Nephron progenitor cell (in vitro differentiated cells): ENCODE measurements at regions not wholly inside any gene's neighbourhood (a gene's known extent, or its start where the extent isn't known, plus 50 kb on each side); places are given as distances from the start of the nearest gene placed in this dataset.

Experiments used
- DNase-seq: peaks from one replicate; pipeline ENCODE4 v3.0.0; 2021
- H3K27ac Mint-ChIP-seq: 2 replicates; pipeline ENCODE4 v1.8.0; 2021; ENCODE audit warnings: mild to moderate bottlenecking, moderate library complexity, mixed read lengths
- H3K27me3 Mint-ChIP-seq: 2 replicates; pipeline ENCODE4 v1.8.0; 2021; ENCODE audit warnings: mild to moderate bottlenecking, low read depth, mixed read lengths; ENCODE audit not compliant: poor library complexity
- H3K36me3 Mint-ChIP-seq: 2 replicates; pipeline ENCODE4 v1.8.0; 2021; ENCODE audit warnings: low read depth, mixed read lengths
- H3K4me1 Mint-ChIP-seq: 2 replicates; pipeline ENCODE4 v1.8.0; 2021; ENCODE audit warnings: mixed read lengths
- H3K4me3 Mint-ChIP-seq: 2 replicates; pipeline ENCODE4 v1.8.0; 2021; ENCODE audit warnings: mild to moderate bottlenecking, moderate library complexity, mixed read lengths
- H3K9me3 Mint-ChIP-seq: 2 replicates; pipeline ENCODE4 v1.8.0; 2021; ENCODE audit warnings: mild to moderate bottlenecking, moderate library complexity, mixed read lengths
- CTCF ChIP-seq: fragments of 200-600 bp; sonication (generic); IDR thresholded peaks from 2 replicates; pipeline ENCODE4 v1.5.0; 2021; ENCODE audit warnings: antibody characterized with exemption

GRCh38 chr20:12289465-12289864 lies 371.8 kb downstream of the BTBD3 start:
- no peak overlapping the region for H3K4me3 Mint-ChIP-seq
- DNase-seq: no peak
- no peaks in the 10 kb centered on the region for H3K4me1 Mint-ChIP-seq
- peaks cover 10% of the 10 kb centered on the region for H3K27me3 Mint-ChIP-seq
- no peaks in the 10 kb centered on the region for H3K9me3 Mint-ChIP-seq
- H3K27ac Mint-ChIP-seq: no peak overlapping the region
- H3K36me3 Mint-ChIP-seq: no peaks in the 10 kb centered on the region
- no peak for TF ChIP-seq CTCF

GRCh38 chr20:12291386-12291785 lies 373.7 kb downstream of the BTBD3 start:
- no peak for TF ChIP-seq CTCF
- Mint-ChIP-seq H3K9me3 (no peaks in the 10 kb centered on the region), H3K4me3 (no peak overlapping the region), H3K27ac (no peak overlapping the region), H3K4me1 (no peaks in the 10 kb centered on the region), H3K27me3 (peaks cover 8% of the 10 kb centered on the region), H3K36me3 (no peaks in the 10 kb centered on the region)
- DNase-seq: no peak

DNA sequence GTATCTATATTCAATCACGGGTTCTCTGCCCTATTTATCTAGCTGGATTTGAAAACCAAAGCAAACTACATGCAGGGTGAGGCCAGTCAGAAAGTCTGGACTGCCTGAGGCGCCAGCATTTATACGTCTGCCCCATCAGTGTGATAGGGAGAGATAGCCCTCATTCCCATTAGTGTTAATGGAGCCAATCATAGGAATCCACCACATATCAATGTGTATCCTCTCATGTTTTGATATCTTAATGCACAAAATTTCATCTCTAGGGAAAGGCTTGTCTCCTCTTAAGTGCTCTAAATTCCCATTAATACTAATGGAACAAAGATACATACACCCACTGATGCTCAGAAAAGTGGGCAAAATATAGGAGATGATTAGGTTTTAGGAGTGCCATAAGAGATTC lies 376.2 kb downstream of the BTBD3 start:
- Mint-ChIP-seq H3K36me3 (peaks cover 8% of the 10 kb centered on the region), H3K27ac (no peak overlapping the region), H3K27me3 (peaks cover 4% of the 10 kb centered on the region), H3K9me3 (peaks cover 22% of the 10 kb centered on the region), H3K4me1 (no peaks in the 10 kb centered on the region), H3K4me3 (no peak overlapping the region)
- no peak for DNase-seq
- TF ChIP-seq CTCF: no peak

DNA sequence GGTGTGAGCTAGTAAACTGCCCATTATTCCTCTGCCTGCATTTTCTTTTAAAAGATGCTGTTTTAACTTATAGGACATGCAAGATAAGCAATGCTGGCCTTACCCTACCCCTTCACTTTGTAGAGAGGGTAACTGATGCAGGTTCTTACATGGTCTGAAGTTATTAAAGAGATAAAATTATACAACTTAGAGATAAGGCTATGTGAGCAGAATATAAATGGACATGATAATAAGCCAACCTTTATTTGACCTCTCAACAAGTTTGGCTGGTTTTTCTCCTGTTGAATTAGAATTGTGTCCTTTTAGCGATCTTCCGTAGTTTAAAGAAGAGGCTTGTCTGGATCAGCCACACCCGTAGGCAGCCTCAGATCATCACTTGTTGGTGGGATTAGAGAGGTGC lies 377.0 kb downstream of the BTBD3 start:
- H3K4me3 Mint-ChIP-seq: no peak overlapping the region
- H3K27me3 Mint-ChIP-seq: peaks cover 4% of the 10 kb centered on the region
- DNase-seq: no peak
- no peak for TF ChIP-seq CTCF
- H3K4me1 Mint-ChIP-seq: no peaks in the 10 kb centered on the region
- no peak overlapping the region for H3K27ac Mint-ChIP-seq
- H3K9me3 Mint-ChIP-seq: peaks cover 23% of the 10 kb centered on the region
- H3K36me3 Mint-ChIP-seq: peaks cover 8% of the 10 kb centered on the region

GRCh38 chr20:12305188-12305950 lies 387.7 kb downstream of the BTBD3 start:
- no peak for TF ChIP-seq CTCF
- Mint-ChIP-seq H3K27me3 (peaks cover 2% of the 10 kb centered on the region), H3K4me1 (peaks cover 10% of the 10 kb centered on the region), H3K9me3 (peaks cover 13% of the 10 kb centered on the region), H3K27ac (no peak overlapping the region), H3K36me3 (no peaks in the 10 kb centered on the region), H3K4me3 (no peak overlapping the region)
- no peak for DNase-seq

- Mint-ChIP-seq H3K4me3 (no peak overlapping the region), H3K36me3 (no peaks in the 10 kb centered on the region), H3K4me1 (peaks cover 10% of the 10 kb centered on the region), H3K9me3 (peaks cover 13% of the 10 kb centered on the region), H3K27ac (no peak overlapping the region), H3K27me3 (peaks cover 2% of the 10 kb centered on the region)
- TF ChIP-seq CTCF: no peak
- no peak for DNase-seq
These were observed 388.4 kb downstream of the BTBD3 start for GRCh38 chr20:12306107-12306506.
